ENCODE measurements at regions not wholly inside any gene's neighbourhood (a gene's known extent, or its start where the extent isn't known, plus 50 kb on each side); places are given as distances from the start of the nearest gene placed in this dataset.

GRCh38 chr9:105964156-105964555 lies 269.8 kb downstream of the TMEM38B start:
- TF ChIP-seq YY1 (IDR thresholded peaks at IDR 0.05; ENCODE audit: insufficient read depth, insufficient read length) (no peak), ZNF274 (IDR thresholded peaks at IDR 0.05; ENCODE audit: low read depth, low read length) (no peak), SUZ12 (IDR thresholded peaks at IDR 0.05; ENCODE audit: extremely low read depth, insufficient read depth, insufficient read length) (no peak)
